C4-2B (cell line): ENCODE measurements at regions not wholly inside any gene's neighbourhood (a gene's known extent, or its start where the extent isn't known, plus 50 kb on each side); places are given as distances from the start of the nearest gene placed in this dataset.

Experiments
- H3K27ac ChIP-seq: fragments of 450-650 bp; 2 replicates; pipeline ENCODE4 v1.5.1; 2017
- CTCF ChIP-seq: fragments of 450-650 bp; conservative IDR thresholded peaks from 2 replicates; pipeline ENCODE4 v1.5.1; 2017; ENCODE audit warnings: mild to moderate bottlenecking
- ZFX ChIP-seq: fragments of 450-650 bp; IDR thresholded peaks from 2 replicates; pipeline ENCODE4 v1.6.1; 2017

- H3K27ac ChIP-seq, result no peak overlapping the region
- no peak for TF ChIP-seq CTCF
- TF ChIP-seq ZFX, result no peak
These were observed 190.6 kb downstream of the MID1IP1 start for GRCh38 chrX:38991656-38992440.

- H3K27ac ChIP-seq, result no peak overlapping the region
- no peak for TF ChIP-seq CTCF
- no peak for TF ChIP-seq ZFX
These were observed 191.3 kb downstream of the MID1IP1 start for GRCh38 chrX:38992441-38993096.

GRCh38 chrX:38993500-38993899 is 192.2 kb downstream of the MID1IP1 start:
- H3K27ac ChIP-seq, result no peak overlapping the region
- TF ChIP-seq CTCF (no peak), ZFX (no peak)

GRCh38 chrX:38999099-38999498 is 197.8 kb downstream of the MID1IP1 start:
- H3K27ac ChIP-seq, result no peak overlapping the region
- TF ChIP-seq ZFX (no peak), CTCF (no peak)

GRCh38 chrX:38999967-39000745 is 198.9 kb downstream of the MID1IP1 start:
- no peak overlapping the region for H3K27ac ChIP-seq
- TF ChIP-seq ZFX, result no peak
- no peak for TF ChIP-seq CTCF

GRCh38 chrX:39000802-39001201 is 199.5 kb downstream of the MID1IP1 start:
- no peak overlapping the region for H3K27ac ChIP-seq
- no peak for TF ChIP-seq CTCF
- TF ChIP-seq ZFX, result no peak

GRCh38 chrX:39002466-39002865 is 201.2 kb downstream of the MID1IP1 start:
- no peak overlapping the region for H3K27ac ChIP-seq
- TF ChIP-seq CTCF, result no peak
- TF ChIP-seq ZFX, result no peak
